SH-SY5Y (cell line): ENCODE measurements at regions not wholly inside any gene's neighbourhood (a gene's known extent, or its start where the extent isn't known, plus 50 kb on each side); places are given as distances from the start of the nearest gene placed in this dataset.

Experiments
- GATA2 ChIP-seq: IDR thresholded peaks from 2 replicates; pipeline ENCODE4 v1.6.1; 2011; ENCODE audit warnings: mild to moderate bottlenecking, low read depth, low read length
- GATA3 ChIP-seq: IDR thresholded peaks from 2 replicates; pipeline ENCODE4 v1.6.1; 2011; ENCODE audit warnings: low read depth, mild to moderate bottlenecking, low read length, moderate library complexity

GRCh38 chr9:16276866-16277265, 593.6 kb downstream of the BNC2 start:
- TF ChIP-seq GATA2 (peak; percentile 51), GATA3 (no peak)
